ENCODE measurements at regions not wholly inside any gene's neighbourhood (a gene's known extent, or its start where the extent isn't known, plus 50 kb on each side); places are given as distances from the start of the nearest gene placed in this dataset.

DNA sequence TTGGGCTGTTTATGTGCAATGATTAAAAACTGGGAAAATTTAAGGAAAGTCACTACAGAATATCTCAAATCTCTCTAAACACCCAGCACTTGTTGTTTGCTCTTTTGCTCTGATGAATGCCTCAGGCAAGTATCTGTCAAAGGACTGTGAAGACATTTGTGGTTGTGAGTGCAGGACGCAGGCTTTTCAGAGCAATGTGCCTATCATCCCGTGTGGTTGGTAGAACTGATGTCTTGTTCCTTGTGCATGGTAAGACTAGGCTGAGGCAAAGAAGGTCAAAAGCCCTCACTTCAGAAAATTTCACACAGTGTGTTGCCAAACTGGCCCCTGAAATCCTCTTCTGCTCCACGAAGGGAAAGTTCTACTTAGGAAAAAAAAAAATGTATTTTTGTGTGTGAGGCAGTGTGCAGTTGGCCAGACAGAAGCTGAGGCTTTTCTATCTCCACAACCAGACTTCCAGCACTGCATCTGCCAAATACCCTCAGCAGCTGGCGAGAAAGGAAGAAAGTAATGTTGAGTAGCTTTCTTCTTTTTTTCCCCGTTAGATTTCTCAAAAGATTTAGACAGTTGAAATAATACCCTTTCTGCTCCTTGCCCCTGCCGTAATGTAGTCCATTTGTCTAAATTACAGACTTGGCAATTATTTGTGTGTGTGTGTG lies 1103.1 kb downstream of the VRK1 start:
- DNase-seq (ENCODE audit: low read depth in 1 of 2, low spot score in 1 of 2) = no peak

GRCh38 chr14:97902630-97903029 lies 1105.4 kb downstream of the VRK1 start:
- DNase-seq (ENCODE audit: low read depth in 1 of 2, low spot score in 1 of 2) = no peak

DNA sequence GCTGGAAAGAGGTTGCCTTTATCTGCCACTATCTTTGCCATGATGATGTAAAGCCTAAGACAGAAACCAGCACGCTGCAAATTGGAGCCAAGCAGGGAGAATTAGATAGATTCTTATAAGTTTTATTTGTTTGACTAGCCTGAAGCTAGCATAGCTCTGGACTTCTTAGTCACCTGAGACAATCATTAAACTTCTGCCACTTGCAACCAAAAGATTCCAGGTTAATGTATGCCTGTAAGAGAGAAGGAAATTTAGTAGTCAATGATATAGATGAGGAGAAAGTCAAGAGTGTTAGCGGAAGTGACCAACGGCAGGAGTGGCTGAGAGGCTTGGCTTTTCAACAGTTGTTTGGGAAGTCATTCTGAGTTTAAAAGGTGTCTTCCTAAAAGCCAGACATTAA lies 1106.6 kb downstream of the VRK1 start:
- no peak for DNase-seq (ENCODE audit: low read depth in 1 of 2, low spot score in 1 of 2)

DNA sequence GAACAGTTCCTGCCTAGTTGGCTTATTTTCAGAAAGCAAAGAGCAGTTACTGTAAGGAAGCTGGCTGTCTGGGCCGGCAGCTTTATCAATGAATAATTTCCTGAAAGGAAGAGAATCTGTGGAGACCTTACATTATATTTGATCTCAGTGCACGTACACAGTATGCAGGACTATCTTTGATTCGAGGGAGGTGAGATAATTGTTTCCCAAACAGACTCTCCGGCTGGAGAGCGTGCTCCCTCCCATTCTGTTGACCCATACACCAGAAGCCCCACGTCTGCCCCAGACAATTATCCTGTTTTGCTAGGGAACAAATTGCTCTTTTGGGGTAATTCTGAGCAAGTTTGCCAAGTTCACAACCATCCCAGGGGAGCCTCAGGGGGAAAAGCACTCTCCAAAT lies 1115.0 kb downstream of the VRK1 start:
- DNase-seq (ENCODE audit: low read depth in 1 of 2, low spot score in 1 of 2) = no peak

- DNase-seq (ENCODE audit: low read depth in 1 of 2, low spot score in 1 of 2) = no peak
Measured at GRCh38 chr14:97916100-97916499, 1118.9 kb downstream of the VRK1 start.

DNA sequence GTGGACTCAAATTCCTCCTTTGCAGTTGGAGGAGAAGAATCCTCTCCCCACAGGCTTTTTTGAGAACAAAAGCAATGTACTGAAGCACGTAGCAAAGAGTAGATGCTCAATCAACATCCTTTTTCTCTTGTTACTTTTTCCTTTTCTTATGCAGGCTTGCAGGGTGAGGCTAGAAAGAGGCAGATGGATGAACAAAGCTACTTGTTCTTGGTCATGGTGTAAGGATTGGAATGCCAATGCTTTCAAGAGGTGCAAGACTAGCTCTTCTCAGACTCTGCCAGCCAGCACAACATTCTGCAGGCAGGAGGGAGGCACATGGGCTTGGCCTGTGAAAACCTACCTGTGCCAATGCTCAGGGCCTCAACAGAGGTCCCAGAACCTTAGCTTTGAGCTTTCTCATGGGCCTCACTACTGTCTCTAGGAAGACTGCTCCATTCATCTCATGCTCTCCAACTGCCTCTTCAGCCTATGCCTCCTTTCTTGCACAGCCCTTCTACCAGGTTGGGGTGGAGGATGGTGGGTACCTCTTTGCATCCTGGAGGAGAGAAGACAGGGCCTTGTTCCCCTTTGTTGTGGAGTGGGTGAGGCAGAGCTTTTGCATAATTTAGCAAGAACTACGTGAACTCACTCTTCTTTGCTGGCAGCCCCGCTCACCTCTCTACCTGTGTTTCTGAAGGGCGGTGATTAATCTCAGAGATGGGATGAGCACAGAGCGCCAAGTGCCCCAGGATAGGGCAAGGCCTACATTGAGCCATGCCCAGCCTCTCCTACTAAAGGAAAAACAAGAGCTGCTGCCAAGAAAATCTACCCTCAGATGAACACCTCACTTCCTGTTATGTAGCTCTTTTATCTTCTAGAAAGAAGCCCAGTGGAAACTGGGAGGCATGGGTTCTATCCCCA lies 1119.7 kb downstream of the VRK1 start:
- no peak for DNase-seq (ENCODE audit: low read depth in 1 of 2, low spot score in 1 of 2)

GRCh38 chr14:97920201-97920600 lies 1123.0 kb downstream of the VRK1 start:
- no peak for DNase-seq (ENCODE audit: low read depth in 1 of 2, low spot score in 1 of 2)

DNA sequence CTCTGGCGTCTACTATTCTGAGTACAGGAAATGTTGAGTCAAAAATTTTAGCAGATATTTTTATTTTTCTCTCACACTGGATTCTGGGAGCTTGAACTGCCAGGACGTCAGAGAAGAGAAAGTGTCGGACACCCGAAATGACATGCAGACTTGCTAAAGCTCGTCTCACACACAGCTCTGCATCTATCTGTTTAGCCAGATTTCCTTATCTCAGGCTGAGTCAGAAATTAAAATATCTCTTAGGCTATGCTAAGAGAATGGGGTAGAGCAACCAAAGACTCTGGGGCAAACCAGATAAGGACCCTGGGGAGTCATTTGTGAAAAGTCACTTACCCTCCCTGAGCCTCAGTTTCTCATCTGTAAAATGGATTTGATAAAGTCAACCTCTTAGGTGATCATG lies 1124.1 kb downstream of the VRK1 start:
- no peak for DNase-seq (ENCODE audit: low read depth in 1 of 2, low spot score in 1 of 2)

DNA sequence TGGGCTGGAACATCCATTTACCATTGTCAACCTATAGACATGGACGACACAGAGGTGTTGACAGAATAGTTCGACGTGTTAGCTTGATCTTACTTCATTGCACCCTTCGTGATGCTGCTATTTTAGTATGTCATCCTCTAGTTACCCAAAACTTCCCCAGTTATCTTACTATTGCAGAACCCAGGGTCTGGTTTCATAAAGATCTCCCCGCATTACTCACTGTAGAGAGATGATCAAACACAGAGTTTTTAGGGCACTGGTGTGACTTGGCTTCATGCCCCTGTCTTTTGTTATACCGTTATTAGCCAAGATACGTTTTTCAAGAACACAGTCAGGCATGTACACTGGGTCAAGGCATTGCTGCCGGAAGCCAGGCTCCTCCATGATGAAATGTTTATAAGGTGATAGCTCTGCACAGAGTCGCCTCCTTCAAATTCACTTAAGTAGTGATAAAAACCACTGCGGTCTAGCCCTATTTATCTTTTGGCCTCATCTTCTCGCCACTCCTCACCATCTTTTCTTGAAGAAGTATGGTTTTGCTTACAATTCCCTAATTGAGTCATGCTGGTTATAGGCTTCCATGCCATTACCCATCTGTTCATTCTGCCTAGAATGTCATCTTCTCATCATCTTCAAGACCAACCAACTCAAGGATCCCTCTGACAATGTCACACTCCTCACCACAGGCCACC lies 1127.9 kb downstream of the VRK1 start:
- no peak for DNase-seq (ENCODE audit: low read depth in 1 of 2, low spot score in 1 of 2)

DNA sequence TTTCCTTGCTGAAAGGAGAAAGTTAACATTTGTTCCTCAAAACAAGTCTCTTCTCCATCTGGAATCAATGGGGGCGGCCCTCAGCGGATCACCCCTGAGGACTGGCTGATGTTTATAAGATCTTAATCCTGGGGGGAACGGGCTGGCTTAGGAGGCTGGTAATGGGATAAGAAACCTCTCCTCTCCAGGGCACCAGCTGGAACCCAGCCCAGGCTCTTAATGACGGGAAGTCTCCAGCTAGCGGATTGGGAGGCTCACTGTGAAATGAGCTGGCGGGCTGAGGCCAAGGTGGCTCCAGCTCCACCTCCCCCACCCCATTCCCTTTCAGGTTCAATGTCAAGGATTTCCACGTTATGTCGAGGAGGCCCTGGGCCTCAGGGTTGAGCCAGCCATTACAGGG lies 1133.0 kb downstream of the VRK1 start:
- DNase-seq (ENCODE audit: low read depth in 1 of 2, low spot score in 1 of 2) = no peak

DNA sequence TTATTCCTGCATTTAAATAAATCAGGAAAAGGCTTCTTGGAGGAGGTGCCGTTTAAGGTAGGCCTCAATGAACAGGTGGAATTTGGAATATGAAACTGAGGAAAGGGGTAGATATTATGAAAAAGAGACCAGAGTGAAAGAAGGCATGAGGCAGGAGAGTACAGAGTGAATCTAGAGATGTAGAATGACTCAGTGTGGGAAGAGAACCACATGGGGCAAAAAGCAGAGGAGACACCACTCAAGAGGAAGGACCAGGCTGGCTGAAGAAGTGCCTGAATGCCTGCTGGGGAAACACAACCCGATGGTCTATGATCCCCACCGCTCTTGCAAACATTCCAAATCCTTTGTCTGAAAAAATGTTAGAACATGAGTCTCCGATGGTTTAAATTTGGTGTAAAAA lies 1134.1 kb downstream of the VRK1 start:
- DNase-seq (ENCODE audit: low read depth in 1 of 2, low spot score in 1 of 2) = no peak

DNA sequence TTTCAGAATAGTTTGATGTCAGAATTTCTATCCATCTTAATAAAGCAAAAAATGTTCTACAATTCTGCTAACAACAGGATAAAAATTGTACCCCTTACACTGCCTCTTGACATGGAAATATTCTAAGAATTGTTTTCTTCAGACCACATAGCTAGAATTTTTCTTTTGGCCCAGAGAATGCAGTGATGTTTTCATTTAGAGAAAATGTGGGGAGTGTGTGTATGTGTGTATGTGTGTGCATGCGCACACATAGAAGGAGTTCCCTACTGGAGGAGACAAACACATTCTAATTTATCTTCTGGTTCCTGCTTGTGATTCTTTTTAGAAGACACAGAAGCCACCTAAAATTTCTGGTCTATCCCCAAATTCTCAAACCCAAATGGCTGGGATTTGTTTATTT lies 1145.7 kb downstream of the VRK1 start:
- DNase-seq (ENCODE audit: low read depth in 1 of 2, low spot score in 1 of 2) = no peak

- peak in 1 of 2 donors; percentile 18 for DNase-seq (ENCODE audit: low read depth in 1 of 2, low spot score in 1 of 2)
Measured at GRCh38 chr14:97943619-97944018, 1146.4 kb downstream of the VRK1 start.

DNA sequence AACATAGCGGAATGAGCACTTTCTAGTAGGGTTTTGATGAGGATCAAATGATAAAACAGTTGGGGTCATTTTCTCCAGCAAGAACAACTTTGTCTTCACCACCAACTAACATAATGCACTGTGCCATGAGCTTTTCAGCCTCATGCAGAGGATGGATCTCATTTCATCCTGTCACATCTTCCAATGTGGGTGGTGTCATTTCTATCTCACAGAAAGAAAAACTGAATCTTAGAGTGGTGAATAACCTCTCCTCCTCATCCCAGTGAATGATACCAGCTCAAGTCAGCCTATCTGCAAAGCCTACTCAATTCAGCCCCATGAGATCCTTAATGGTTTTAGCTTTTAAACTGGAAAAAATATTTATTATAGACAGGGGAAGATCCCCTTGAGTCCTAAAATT lies 1147.2 kb downstream of the VRK1 start:
- peak in 1 of 2 donors; percentile 12 for DNase-seq (ENCODE audit: low read depth in 1 of 2, low spot score in 1 of 2)

GRCh38 chr14:97945631-97946030 lies 1148.4 kb downstream of the VRK1 start:
- DNase-seq (ENCODE audit: low read depth in 1 of 2, low spot score in 1 of 2) = no peak

DNA sequence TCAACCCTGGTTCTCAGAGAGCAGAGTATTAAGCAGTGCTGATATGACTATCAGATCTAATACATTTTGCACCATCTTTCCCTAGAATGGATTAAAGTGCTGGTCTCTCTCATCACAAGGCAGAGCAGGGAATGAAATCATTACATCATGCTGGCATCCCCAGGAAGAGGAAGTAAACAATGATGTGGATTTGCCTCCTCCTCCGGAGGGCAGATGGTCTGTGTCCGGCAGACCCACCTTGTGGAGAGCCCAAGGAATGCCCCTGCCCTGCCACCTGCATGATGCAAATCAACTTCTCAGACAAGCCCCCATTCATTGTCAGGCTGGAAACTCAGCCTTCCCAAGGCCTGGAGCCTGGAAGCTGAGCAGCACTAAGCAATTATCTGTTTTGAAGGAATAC lies 1149.1 kb downstream of the VRK1 start:
- no peak for DNase-seq (ENCODE audit: low read depth in 1 of 2, low spot score in 1 of 2)

GRCh38 chr14:97946641-97947040 lies 1149.5 kb downstream of the VRK1 start:
- DNase-seq (ENCODE audit: low read depth in 1 of 2, low spot score in 1 of 2) = no peak

DNA sequence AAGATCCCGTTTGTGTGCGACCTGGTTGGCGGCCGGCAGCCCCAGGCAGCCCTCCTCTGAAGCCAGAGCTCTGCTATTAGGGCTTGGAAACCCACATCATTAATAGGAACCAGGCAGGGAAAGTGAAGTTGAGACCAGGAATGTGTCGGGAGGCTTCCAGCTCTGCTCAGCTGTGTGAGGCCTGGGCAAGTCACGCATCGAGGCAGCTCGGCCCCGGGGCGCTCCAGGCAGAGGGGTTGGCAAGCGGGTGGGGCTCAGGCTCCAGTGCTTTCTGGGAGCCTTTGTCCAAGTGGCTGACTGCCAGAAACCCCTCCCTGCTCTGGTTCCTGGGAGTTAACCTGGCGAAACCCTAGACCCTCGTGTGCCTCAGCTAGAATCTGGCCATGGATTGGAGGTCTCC lies 1151.7 kb downstream of the VRK1 start:
- no peak for DNase-seq (ENCODE audit: low read depth in 1 of 2, low spot score in 1 of 2)

- no peak for DNase-seq (ENCODE audit: low read depth in 1 of 2, low spot score in 1 of 2)
Measured at GRCh38 chr14:97956581-97957340, 1159.6 kb downstream of the VRK1 start.

DNA sequence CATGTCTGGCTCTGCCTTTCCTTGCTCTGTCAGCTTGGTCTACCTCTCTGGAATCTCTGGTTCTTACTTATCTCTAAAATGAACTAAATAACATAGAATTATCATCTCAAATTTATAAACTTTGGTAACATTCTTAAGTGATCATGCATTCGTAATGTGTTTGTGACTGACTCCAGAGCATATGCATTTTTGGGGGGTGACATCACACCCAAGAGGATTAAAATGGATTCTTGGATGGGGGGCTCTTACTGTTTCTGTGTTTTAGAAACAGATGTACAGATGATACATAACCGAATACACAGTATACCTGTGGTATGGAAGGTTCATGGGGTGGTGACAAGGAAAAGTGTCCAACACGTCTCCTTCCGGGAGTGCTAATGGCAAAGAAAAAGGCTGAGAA lies 1162.1 kb downstream of the VRK1 start:
- DNase-seq (ENCODE audit: low read depth in 1 of 2, low spot score in 1 of 2) = no peak

DNA sequence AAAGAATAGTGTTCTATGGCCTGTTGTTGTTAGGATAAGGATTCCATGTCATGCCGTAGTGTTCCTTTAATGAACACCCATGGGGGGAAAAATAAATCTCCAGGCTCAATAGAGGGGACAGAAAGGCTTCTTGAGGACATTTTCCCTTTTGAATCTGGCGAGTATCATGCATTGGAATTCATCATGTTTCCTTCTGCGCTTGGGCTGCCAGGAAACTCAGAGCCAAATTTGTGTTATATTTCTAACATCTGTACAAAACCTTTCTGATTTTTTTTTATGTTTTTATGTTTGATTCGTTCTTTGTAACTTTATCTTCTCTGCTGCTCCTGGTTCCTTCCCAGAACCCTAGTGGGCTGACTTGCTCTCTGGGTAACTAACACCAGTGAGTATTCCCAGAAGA lies 1163.3 kb downstream of the VRK1 start:
- no peak for DNase-seq (ENCODE audit: low read depth in 1 of 2, low spot score in 1 of 2)
